ENCODE measurements at regions not wholly inside any gene's neighbourhood (a gene's known extent, or its start where the extent isn't known, plus 50 kb on each side); places are given as distances from the start of the nearest gene placed in this dataset.

GRCh38 chr19:33933931-33934330, 137.3 kb downstream of the KCTD15 start:
- Histone ChIP-seq H3K27me3 (ENCODE audit: control insufficient read depth, insufficient read depth, low read length) (no peaks in the 10 kb centered on the region), H3K4me2 (ENCODE audit: extremely low read depth, insufficient read depth, low read length) (no peak overlapping the region), H3K27ac (ENCODE audit: insufficient read depth, low read length) (no peak overlapping the region), H3K4me1 (ENCODE audit: control insufficient read depth, extremely low read depth, insufficient read depth, low read length) (no peaks in the 10 kb centered on the region), H2AFZ (ENCODE audit: low read length) (no peak overlapping the region), H3K9me3 (ENCODE audit: control insufficient read depth, insufficient read depth, low read depth, low read length) (no peaks in the 10 kb centered on the region), H3K9ac (ENCODE audit: insufficient read depth, low read length) (no peak overlapping the region), H3K79me2 (ENCODE audit: control insufficient read depth, insufficient read depth, low read length) (no peaks in the 10 kb centered on the region), H4K20me1 (ENCODE audit: control insufficient read depth, extremely low read depth, insufficient read depth, low read length) (no peaks in the 10 kb centered on the region), H3K4me3 (replicated peaks in 1 of 4; ENCODE audit: control extremely low read depth in 1 of 4, insufficient read depth in 1 of 4, low read depth in 3 of 4, low read length in 4 of 4) (no peak overlapping the region), H3K36me3 (ENCODE audit: control insufficient read depth, insufficient read depth, low read length) (no peaks in the 10 kb centered on the region)
- no peak for DNase-seq (ENCODE audit: low read depth in 2 of 2)
- TF ChIP-seq EZH2 (IDR thresholded peaks at IDR 0.05; ENCODE audit: low read length, missing control alignments) (no peak), CTCF (conservative IDR thresholded peaks at IDR 0.05 in 1 of 2, IDR thresholded peaks at IDR 0.05 in 1 of 2; ENCODE audit: low read depth in 1 of 2, low read length in 2 of 2) (no peak)

DNA sequence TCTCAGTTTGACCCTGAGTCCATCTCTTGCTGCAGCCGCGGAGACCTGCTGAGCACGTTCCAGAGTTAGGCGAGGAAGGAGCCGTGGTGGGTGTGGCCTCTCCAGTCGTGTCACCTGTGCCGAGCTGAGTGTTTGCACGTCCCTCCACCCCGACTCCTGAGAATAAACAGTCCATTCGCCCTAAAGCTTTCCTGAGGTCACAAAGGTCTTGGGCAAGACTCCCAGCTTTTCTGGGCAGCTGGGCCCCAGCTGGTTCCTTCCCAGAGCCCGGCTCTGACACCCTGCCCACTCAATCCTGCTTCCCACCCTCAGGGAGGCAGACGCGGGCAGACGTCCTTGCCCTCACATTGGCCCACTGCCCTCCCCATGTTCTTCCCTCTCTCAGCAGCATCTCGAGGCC, 142.2 kb downstream of the KCTD15 start:
- Histone ChIP-seq H3K36me3 (ENCODE audit: control insufficient read depth, insufficient read depth, low read length) (no peaks in the 10 kb centered on the region), H3K9me3 (ENCODE audit: control insufficient read depth, insufficient read depth, low read depth, low read length) (no peaks in the 10 kb centered on the region), H4K20me1 (ENCODE audit: control insufficient read depth, extremely low read depth, insufficient read depth, low read length) (no peaks in the 10 kb centered on the region), H3K27ac (ENCODE audit: insufficient read depth, low read length) (no peak overlapping the region), H3K27me3 (ENCODE audit: control insufficient read depth, insufficient read depth, low read length) (no peaks in the 10 kb centered on the region), H3K4me3 (replicated peaks in 1 of 4; ENCODE audit: control extremely low read depth in 1 of 4, insufficient read depth in 1 of 4, low read depth in 3 of 4, low read length in 4 of 4) (no peak overlapping the region), H3K4me1 (ENCODE audit: control insufficient read depth, extremely low read depth, insufficient read depth, low read length) (no peaks in the 10 kb centered on the region), H3K79me2 (ENCODE audit: control insufficient read depth, insufficient read depth, low read length) (no peaks in the 10 kb centered on the region), H3K4me2 (ENCODE audit: extremely low read depth, insufficient read depth, low read length) (no peak overlapping the region), H2AFZ (ENCODE audit: low read length) (no peak overlapping the region), H3K9ac (ENCODE audit: insufficient read depth, low read length) (no peak overlapping the region)
- no peak for DNase-seq (ENCODE audit: low read depth in 2 of 2)
- no peak for TF ChIP-seq EZH2 (IDR thresholded peaks at IDR 0.05; ENCODE audit: low read length, missing control alignments)
- TF ChIP-seq CTCF (conservative IDR thresholded peaks at IDR 0.05 in 1 of 2, IDR thresholded peaks at IDR 0.05 in 1 of 2; ENCODE audit: low read depth in 1 of 2, low read length in 2 of 2) = no peak

GRCh38 chr19:33941133-33941532, 144.5 kb downstream of the KCTD15 start:
- Histone ChIP-seq H4K20me1 (ENCODE audit: control insufficient read depth, extremely low read depth, insufficient read depth, low read length) (no peaks in the 10 kb centered on the region), H3K4me3 (replicated peaks in 1 of 4; ENCODE audit: control extremely low read depth in 1 of 4, insufficient read depth in 1 of 4, low read depth in 3 of 4, low read length in 4 of 4) (no peak overlapping the region), H3K27ac (ENCODE audit: insufficient read depth, low read length) (no peak overlapping the region), H3K79me2 (ENCODE audit: control insufficient read depth, insufficient read depth, low read length) (no peaks in the 10 kb centered on the region), H3K9ac (ENCODE audit: insufficient read depth, low read length) (no peak overlapping the region), H3K27me3 (ENCODE audit: control insufficient read depth, insufficient read depth, low read length) (no peaks in the 10 kb centered on the region), H3K36me3 (ENCODE audit: control insufficient read depth, insufficient read depth, low read length) (no peaks in the 10 kb centered on the region), H3K4me1 (ENCODE audit: control insufficient read depth, extremely low read depth, insufficient read depth, low read length) (no peaks in the 10 kb centered on the region), H2AFZ (ENCODE audit: low read length) (no peak overlapping the region), H3K4me2 (ENCODE audit: extremely low read depth, insufficient read depth, low read length) (no peak overlapping the region), H3K9me3 (ENCODE audit: control insufficient read depth, insufficient read depth, low read depth, low read length) (no peaks in the 10 kb centered on the region)
- no peak for TF ChIP-seq EZH2 (IDR thresholded peaks at IDR 0.05; ENCODE audit: low read length, missing control alignments)
- no peak for TF ChIP-seq CTCF (conservative IDR thresholded peaks at IDR 0.05 in 1 of 2, IDR thresholded peaks at IDR 0.05 in 1 of 2; ENCODE audit: low read depth in 1 of 2, low read length in 2 of 2)
- no peak for DNase-seq (ENCODE audit: low read depth in 2 of 2)

All from fibroblast of lung (primary cell).